Natural killer cell treated with Interleukin-12 subunit alpha and Interleukin-12 subunit beta and Interleukin-15 and Interleukin-18, amount 100 ng/mL, for 72 hours (primary cell): ENCODE measurements at regions not wholly inside any gene's neighbourhood (a gene's known extent, or its start where the extent isn't known, plus 50 kb on each side); places are given as distances from the start of the nearest gene placed in this dataset.

Experiments
- ATAC-seq, 2 donors: fragments of 150-1000 bp; cut with Tn5 transposase in 1 of 2; sonication (Bioruptor Pico), chemical (Tn5 transposase) in 1 of 2; 2 replicates each; pipeline ENCODE4 v1.10.0; 2021
- DNase-seq: peaks from one replicate; pipeline ENCODE4 v3.0.0; 2022; ENCODE audit warnings: low spot score
- H3K27ac Mint-ChIP-seq, 2 donors: 1 replicate in 1 of 2; 2 replicates in 1 of 2; pipeline ENCODE4 v1.8.0; 2022; ENCODE audit warnings: mixed read lengths in 2 of 2, mild to moderate bottlenecking in 1 of 2, moderate library complexity in 1 of 2
- H3K27me3 Mint-ChIP-seq, 2 donors: 1 replicate in 1 of 2; 2 replicates in 1 of 2; pipeline ENCODE4 v1.8.0; 2022; ENCODE audit warnings: mixed read lengths in 2 of 2
- H3K36me3 Mint-ChIP-seq: one replicate; pipeline ENCODE4 v1.8.0; 2022; ENCODE audit warnings: mixed read lengths
- H3K4me1 Mint-ChIP-seq, 2 donors: 1 replicate in 1 of 2; 2 replicates in 1 of 2; pipeline ENCODE4 v1.8.0; 2022; ENCODE audit warnings: low read depth in 2 of 2, mixed read lengths in 2 of 2, mild to moderate bottlenecking in 1 of 2
- H3K4me3 Mint-ChIP-seq: one replicate; pipeline ENCODE4 v1.8.0; 2022; ENCODE audit warnings: mixed read lengths
- H3K9me3 Mint-ChIP-seq: 2 replicates; pipeline ENCODE4 v1.8.0; 2022; ENCODE audit warnings: mixed read lengths

GRCh38 chr10:107390563-107390962, 226.1 kb upstream of the SORCS1 start:
- H3K9me3 Mint-ChIP-seq, result peaks cover 8% of the 10 kb centered on the region
- ATAC-seq (no peak), DNase-seq (no peak)
- no peaks in the 10 kb centered on the region for H3K27me3 Mint-ChIP-seq
- H3K4me3 Mint-ChIP-seq, result no peak overlapping the region
- no peaks in the 10 kb centered on the region for H3K36me3 Mint-ChIP-seq
- no peaks in the 10 kb centered on the region for H3K4me1 Mint-ChIP-seq
- no peak overlapping the region for H3K27ac Mint-ChIP-seq

DNA sequence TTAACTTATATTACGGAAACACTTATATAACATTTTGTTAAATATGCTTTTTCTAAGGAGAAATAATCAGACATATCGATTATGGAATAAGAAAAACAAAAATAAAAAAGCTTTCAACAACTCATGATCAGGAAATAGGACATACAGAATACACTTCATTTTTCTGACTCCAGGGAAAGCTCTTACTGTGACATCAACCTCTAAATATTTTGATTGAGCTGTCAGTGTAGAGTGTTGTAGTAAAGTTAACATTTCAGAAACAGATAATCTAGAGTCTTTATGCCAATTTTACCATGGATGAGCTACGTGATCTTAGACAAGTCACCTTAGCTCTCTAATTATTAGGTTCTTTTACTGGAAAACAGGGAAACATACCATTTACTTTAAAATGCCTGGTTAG, 218.9 kb upstream of the SORCS1 start:
- no peak for ATAC-seq
- H3K36me3 Mint-ChIP-seq, result no peaks in the 10 kb centered on the region
- no peak for DNase-seq
- H3K27me3 Mint-ChIP-seq, result no peaks in the 10 kb centered on the region
- H3K4me1 Mint-ChIP-seq, result no peaks in the 10 kb centered on the region
- no peak overlapping the region for H3K4me3 Mint-ChIP-seq
- peaks cover 10% of the 10 kb centered on the region for H3K9me3 Mint-ChIP-seq
- no peak overlapping the region for H3K27ac Mint-ChIP-seq

DNA sequence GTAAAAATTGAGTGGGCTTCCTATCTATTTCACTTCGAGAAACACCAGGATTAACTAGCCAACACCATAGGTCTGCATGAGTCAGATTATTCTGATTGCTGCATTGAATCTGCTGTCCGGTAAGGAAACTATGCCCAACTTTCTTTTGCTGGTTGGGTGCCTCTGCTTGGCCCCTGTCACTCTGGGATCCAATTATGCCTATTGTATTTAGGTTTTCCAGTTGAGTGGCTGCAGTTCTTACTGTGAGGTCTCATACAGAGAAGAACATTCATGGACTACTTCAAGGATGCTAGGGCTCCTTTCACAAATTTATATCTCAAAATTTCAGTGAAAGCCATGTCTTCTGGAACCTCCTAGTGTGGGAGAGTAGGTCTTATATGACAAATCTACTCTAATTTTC, 215.1 kb upstream of the SORCS1 start:
- no peaks in the 10 kb centered on the region for H3K27me3 Mint-ChIP-seq
- no peak overlapping the region for H3K27ac Mint-ChIP-seq
- no peaks in the 10 kb centered on the region for H3K36me3 Mint-ChIP-seq
- no peak for ATAC-seq
- no peak for DNase-seq
- H3K4me1 Mint-ChIP-seq, result no peaks in the 10 kb centered on the region
- peaks cover 6% of the 10 kb centered on the region for H3K9me3 Mint-ChIP-seq
- no peak overlapping the region for H3K4me3 Mint-ChIP-seq

- no peak for DNase-seq
- Mint-ChIP-seq H3K27me3 (no peaks in the 10 kb centered on the region), H3K36me3 (no peaks in the 10 kb centered on the region), H3K9me3 (peaks cover 4% of the 10 kb centered on the region), H3K4me3 (no peak overlapping the region), H3K27ac (no peak overlapping the region), H3K4me1 (no peaks in the 10 kb centered on the region)
- no peak for ATAC-seq
Observed at GRCh38 chr10:107371801-107372200, 207.3 kb upstream of the SORCS1 start.

DNA sequence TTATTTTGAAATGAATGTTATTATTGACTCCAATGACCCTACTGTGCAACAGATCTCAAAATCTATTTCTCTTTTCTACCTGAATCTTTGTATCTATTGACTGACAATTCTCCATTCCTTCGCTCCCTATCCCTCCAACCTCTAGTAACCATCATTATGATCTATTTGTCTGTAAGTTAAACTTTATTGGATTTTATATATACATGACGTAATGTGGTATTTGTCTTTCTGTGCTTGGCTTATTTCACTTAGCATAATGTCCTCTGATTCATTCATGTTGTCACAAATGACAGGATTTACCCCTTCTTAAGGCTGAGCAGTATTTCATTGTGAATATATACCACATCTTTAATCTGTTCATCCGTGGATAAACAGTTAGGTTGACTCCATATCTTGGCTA, 200.4 kb upstream of the SORCS1 start:
- no peak for DNase-seq
- Mint-ChIP-seq H3K27ac (no peak overlapping the region), H3K9me3 (peaks cover 3% of the 10 kb centered on the region), H3K4me1 (no peaks in the 10 kb centered on the region), H3K36me3 (no peaks in the 10 kb centered on the region), H3K27me3 (no peaks in the 10 kb centered on the region), H3K4me3 (no peak overlapping the region)
- ATAC-seq, result no peak

- H3K9me3 Mint-ChIP-seq, result peaks cover 8% of the 10 kb centered on the region
Observed at GRCh38 chr10:107362306-107362705, 197.8 kb upstream of the SORCS1 start.

GRCh38 chr10:107357033-107357432, 192.5 kb upstream of the SORCS1 start:
- H3K4me1 Mint-ChIP-seq, result no peaks in the 10 kb centered on the region
- H3K27me3 Mint-ChIP-seq, result no peaks in the 10 kb centered on the region
- H3K9me3 Mint-ChIP-seq, result peaks cover 11% of the 10 kb centered on the region
- H3K36me3 Mint-ChIP-seq, result no peaks in the 10 kb centered on the region
- no peak overlapping the region for H3K4me3 Mint-ChIP-seq
- ATAC-seq (no peak), DNase-seq (no peak)
- no peak overlapping the region for H3K27ac Mint-ChIP-seq

More at GRCh38 chr10:107362306-107362705, 197.8 kb upstream of the SORCS1 start:
- Mint-ChIP-seq H3K27me3 (no peaks in the 10 kb centered on the region), H3K4me1 (no peaks in the 10 kb centered on the region), H3K36me3 (no peaks in the 10 kb centered on the region), H3K27ac (no peak overlapping the region), H3K4me3 (no peak overlapping the region)
- DNase-seq, result no peak
- ATAC-seq, result no peak

GRCh38 chr10:107356396-107356795, 191.9 kb upstream of the SORCS1 start:
- Mint-ChIP-seq H3K27me3 (no peaks in the 10 kb centered on the region), H3K36me3 (no peaks in the 10 kb centered on the region), H3K4me3 (no peak overlapping the region), H3K9me3 (peaks cover 11% of the 10 kb centered on the region), H3K4me1 (no peaks in the 10 kb centered on the region), H3K27ac (no peak overlapping the region)
- no peak for ATAC-seq
- no peak for DNase-seq

DNA sequence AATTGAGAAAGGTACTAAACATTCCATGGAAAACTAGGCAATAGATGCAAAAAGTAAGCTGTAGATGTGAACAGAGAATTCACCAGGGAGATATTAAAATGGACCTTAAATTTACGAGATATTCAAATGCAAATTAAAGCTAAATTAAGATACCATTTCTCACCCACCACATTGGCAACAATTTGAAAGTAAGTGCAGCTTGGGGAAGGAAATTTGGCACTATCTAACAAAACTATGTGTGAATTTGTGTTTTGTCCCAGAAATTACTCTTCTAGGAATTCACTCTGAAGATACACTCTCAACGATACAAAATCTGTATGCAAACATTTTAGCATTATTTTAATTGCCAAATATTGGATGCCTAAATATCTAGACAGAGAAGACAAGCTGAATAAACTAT, 178.2 kb upstream of the SORCS1 start:
- no peaks in the 10 kb centered on the region for H3K36me3 Mint-ChIP-seq
- no peak overlapping the region for H3K4me3 Mint-ChIP-seq
- no peaks in the 10 kb centered on the region for H3K4me1 Mint-ChIP-seq
- ATAC-seq (no peak), DNase-seq (no peak)
- no peak overlapping the region for H3K27ac Mint-ChIP-seq
- peaks cover 14% of the 10 kb centered on the region for H3K9me3 Mint-ChIP-seq
- H3K27me3 Mint-ChIP-seq, result no peaks in the 10 kb centered on the region

DNA sequence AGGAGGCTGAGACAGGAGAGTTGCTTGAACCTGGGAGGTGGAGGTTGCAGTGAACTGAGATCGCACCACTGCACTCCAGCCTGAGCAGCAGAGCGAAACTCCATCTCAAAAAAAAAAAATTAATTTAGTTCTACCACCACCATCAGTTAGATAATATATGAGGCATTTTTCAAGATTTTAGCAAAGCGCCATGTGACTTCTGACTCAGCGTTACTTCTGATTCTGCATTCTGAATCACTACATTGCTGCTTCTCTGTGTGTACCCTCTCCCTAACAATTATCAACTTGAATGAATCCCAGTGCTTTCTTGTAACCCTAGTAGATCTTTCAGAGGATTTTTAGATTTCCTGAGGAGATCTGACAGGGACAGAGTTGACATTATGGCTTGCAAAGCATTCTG, 176.8 kb upstream of the SORCS1 start:
- no peak overlapping the region for H3K4me3 Mint-ChIP-seq
- ATAC-seq (no peak), DNase-seq (no peak)
- H3K36me3 Mint-ChIP-seq, result no peaks in the 10 kb centered on the region
- no peaks in the 10 kb centered on the region for H3K4me1 Mint-ChIP-seq
- no peaks in the 10 kb centered on the region for H3K27me3 Mint-ChIP-seq
- no peak overlapping the region for H3K27ac Mint-ChIP-seq
- peaks cover 17% of the 10 kb centered on the region for H3K9me3 Mint-ChIP-seq

GRCh38 chr10:107340326-107340725, 175.8 kb upstream of the SORCS1 start:
- no peaks in the 10 kb centered on the region for H3K27me3 Mint-ChIP-seq
- DNase-seq, result no peak
- H3K4me3 Mint-ChIP-seq, result no peak overlapping the region
- H3K27ac Mint-ChIP-seq, result no peak overlapping the region
- peaks cover 17% of the 10 kb centered on the region for H3K9me3 Mint-ChIP-seq
- no peak for ATAC-seq
- H3K36me3 Mint-ChIP-seq, result no peaks in the 10 kb centered on the region
- no peaks in the 10 kb centered on the region for H3K4me1 Mint-ChIP-seq

GRCh38 chr10:107336061-107336460, 171.6 kb upstream of the SORCS1 start:
- no peak overlapping the region for H3K27ac Mint-ChIP-seq
- no peaks in the 10 kb centered on the region for H3K36me3 Mint-ChIP-seq
- ATAC-seq (no peak), DNase-seq (no peak)
- H3K4me3 Mint-ChIP-seq, result no peak overlapping the region
- H3K4me1 Mint-ChIP-seq, result no peaks in the 10 kb centered on the region
- no peaks in the 10 kb centered on the region for H3K27me3 Mint-ChIP-seq
- peaks cover 19% of the 10 kb centered on the region for H3K9me3 Mint-ChIP-seq

- DNase-seq, result no peak
- H3K27me3 Mint-ChIP-seq, result no peaks in the 10 kb centered on the region
- no peak overlapping the region for H3K27ac Mint-ChIP-seq
- H3K4me1 Mint-ChIP-seq, result no peaks in the 10 kb centered on the region
- no peak overlapping the region for H3K4me3 Mint-ChIP-seq
- H3K36me3 Mint-ChIP-seq, result no peaks in the 10 kb centered on the region
- ATAC-seq, result no peak
- H3K9me3 Mint-ChIP-seq, result peaks cover 3% of the 10 kb centered on the region
Observed at GRCh38 chr10:107317592-107317991, 153.1 kb upstream of the SORCS1 start.

DNA sequence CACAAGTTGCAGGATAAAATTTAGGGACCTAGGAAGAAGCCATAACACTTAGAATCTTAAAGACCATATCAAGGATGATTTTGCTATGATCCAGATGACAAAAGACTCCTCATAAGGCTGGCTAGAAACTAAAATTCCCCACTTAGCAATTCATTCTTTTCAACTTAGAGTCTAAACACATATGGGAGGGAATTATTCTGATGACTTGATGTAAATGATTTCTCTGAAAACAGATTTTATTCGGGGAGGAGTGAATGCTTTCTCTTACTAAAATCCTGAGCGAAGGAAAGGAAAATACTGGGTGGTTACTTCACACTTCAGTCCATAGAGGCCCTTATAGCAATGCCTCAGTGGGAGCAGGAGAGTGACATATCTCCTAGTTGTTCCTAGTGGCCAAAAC, 138.7 kb upstream of the SORCS1 start:
- Mint-ChIP-seq H3K27me3 (no peaks in the 10 kb centered on the region), H3K36me3 (no peaks in the 10 kb centered on the region), H3K27ac (no peak overlapping the region), H3K4me3 (no peak overlapping the region), H3K9me3 (peaks cover 25% of the 10 kb centered on the region), H3K4me1 (no peaks in the 10 kb centered on the region)
- no peak for ATAC-seq
- DNase-seq, result no peak

DNA sequence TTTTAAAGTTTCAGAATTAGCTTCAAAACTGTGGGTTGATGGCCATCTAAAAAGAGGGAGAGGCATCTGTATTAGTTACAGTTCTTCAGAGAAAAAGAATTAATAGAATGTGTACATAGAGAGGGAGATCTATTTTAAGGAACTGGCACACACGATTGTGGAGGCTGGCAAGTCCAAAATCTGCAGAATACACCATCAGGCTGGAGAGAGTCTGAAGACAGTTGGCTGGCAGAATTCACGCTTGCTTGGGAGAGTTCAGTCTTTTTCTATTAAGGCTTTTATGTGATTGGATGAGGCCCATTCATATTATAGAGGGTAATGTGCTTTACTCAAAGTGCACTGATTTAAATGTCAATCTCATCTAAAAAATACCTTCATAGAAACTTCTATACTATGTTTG, 135.1 kb upstream of the SORCS1 start:
- ATAC-seq (no peak), DNase-seq (no peak)
- no peak overlapping the region for H3K4me3 Mint-ChIP-seq
- peaks cover 23% of the 10 kb centered on the region for H3K9me3 Mint-ChIP-seq
- no peaks in the 10 kb centered on the region for H3K27me3 Mint-ChIP-seq
- no peaks in the 10 kb centered on the region for H3K4me1 Mint-ChIP-seq
- no peak overlapping the region for H3K27ac Mint-ChIP-seq
- H3K36me3 Mint-ChIP-seq, result no peaks in the 10 kb centered on the region
